ENCODE measurements at regions not wholly inside any gene's neighbourhood (a gene's known extent, or its start where the extent isn't known, plus 50 kb on each side); places are given as distances from the start of the nearest gene placed in this dataset.

DNA sequence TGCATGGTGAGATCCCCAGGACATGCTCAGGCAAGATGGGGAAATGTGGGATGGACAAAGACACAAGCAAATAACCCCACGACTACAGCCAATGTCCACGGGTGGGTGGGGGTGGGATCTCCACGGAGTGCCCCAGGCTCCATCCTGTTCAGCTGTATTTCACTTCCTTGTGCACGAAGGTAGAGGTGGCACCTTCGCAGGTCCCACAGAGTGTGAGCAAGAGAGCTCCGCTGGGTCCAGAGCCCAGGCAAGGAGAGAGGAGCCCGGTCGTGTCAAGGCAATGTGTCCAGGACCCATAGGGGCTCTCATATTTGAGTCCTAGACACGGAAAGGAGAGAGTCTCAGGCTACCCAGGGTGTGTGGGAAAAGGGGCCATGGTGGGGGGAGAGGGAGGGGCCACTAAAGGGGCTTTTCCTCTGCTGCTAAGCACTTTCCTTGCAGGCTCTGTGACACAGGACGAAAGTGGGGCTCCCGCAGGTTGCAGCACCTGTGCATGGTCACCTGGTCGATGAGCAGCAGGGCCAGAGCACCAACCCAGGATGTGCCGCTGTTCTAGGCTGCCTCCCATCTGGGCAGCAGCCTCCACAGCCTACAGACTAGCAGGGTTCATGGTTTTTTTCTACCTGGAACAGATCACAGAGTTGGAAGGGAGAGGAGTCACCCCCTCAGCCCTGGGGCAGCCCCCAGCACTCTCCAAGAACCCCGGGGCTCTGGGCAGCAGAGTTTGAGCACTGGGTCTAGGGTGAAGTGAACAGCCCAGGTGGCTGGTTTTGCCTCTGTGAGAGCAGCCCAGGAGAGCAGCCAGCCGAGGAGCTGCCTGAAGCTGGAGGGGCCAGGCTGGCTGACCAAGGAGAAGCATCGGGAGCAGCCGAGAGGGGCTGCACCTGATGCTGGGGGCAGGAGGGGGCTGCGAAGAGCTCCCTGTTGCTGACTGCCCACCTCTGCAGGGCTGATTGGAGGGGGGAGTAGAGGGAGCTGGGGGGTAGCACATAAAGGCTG, 100.7 kb upstream of the MVB12B start:
- intact Hi-C loops (cut with DNase I) = no loop called here
- ATAC-seq (no peak), DNase-seq (ENCODE audit: missing footprints) (no peak)

- ATAC-seq = no peak
- DNase-seq (ENCODE audit: missing footprints) = no peak
- intact Hi-C loops (cut with DNase I) = no loop called here
Observed at GRCh38 chr9:126226991-126227936, 99.4 kb upstream of the MVB12B start.

GRCh38 chr9:126228111-126228780, 98.4 kb upstream of the MVB12B start:
- ATAC-seq (no peak), DNase-seq (ENCODE audit: missing footprints) (no peak)
- intact Hi-C loops (cut with DNase I) = no loop called here

DNA sequence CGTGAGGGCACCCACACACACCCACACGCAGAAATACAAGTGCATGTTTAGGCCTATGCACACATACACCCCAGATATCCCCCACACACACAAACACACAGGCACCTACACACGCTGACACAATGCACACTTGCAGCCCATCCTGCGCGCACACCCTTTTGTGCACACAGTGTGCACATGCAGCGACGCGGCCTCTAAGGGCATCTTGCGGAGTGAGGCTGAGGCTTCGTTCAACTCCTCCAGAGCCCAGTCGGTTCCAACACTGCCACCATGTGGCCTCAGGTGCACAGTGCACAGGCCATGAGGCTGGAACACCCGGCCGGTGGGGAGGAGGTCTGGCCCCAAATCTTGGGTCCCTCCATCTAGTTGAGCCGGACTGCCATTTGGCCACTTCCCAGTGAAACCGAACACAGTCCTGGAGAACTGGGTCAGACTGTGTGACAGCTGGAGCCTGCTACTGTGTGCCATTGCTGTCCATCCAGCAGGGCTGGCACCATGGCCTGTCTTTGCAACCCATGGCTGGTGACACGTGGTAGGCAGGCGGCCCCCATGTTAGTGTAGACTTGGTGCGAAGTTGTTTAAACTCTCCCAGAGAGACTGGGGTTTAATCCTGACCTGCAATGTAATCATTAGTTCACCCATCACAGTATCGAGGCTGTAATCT, 97.7 kb upstream of the MVB12B start:
- ATAC-seq (peak; percentile 82), DNase-seq (ENCODE audit: missing footprints) (peak; percentile 84)
- intact Hi-C loops (cut with DNase I) = loop anchor here (1.0 kb wide), 1 partner anchor 821 kb away; no protein-coding TSS in a partner anchor

GRCh38 chr9:126229501-126229900, 97.1 kb upstream of the MVB12B start:
- intact Hi-C loops (cut with DNase I) = loop anchor here (1.0 kb wide), 1 partner anchor 821 kb away; no protein-coding TSS in a partner anchor
- ATAC-seq (no peak), DNase-seq (ENCODE audit: missing footprints) (no peak)

DNA sequence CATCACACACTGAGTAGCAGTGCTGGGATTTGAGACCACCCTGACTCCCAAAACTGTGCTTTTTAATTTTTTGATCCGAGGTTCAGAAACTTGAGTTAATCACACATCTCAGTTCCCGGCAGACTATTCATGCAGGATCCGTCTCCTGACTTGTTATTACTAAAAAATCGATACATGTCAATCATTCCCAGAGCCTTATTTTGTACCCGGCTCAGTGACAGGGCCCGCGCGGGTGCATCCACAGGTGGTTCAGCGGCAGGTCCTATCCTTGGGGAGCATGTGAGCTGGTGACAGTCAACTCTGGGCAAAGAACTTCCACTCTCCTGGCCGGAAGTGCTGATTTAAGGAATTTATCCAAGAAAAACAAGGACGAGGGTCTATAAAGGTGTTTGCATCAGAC, 95.9 kb upstream of the MVB12B start:
- no peak for ATAC-seq
- intact Hi-C loops (cut with DNase I) = no loop called here
- no peak for DNase-seq (ENCODE audit: missing footprints)

DNA sequence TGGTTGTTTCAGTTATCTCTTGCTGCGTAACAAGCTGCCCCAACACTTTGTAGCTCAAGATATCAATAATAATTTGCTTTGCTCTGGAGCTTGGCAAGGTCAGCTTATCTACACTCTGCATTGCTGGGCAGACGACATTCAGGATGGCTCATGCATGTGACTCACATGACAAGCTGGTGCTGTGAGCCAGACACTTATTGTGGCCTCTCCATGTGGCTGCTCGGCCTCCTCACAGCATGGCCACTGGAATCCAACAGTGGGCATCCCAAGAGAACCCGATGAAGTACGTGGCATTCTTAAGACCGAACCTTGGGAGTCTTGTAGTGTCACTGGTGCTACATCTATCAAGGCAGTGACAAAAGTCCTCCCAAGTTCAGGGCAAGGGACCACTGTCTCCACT, 94.2 kb upstream of the MVB12B start:
- no peak for ATAC-seq
- no peak for DNase-seq (ENCODE audit: missing footprints)
- intact Hi-C loops (cut with DNase I) = no loop called here

GRCh38 chr9:126233175-126233574, 93.5 kb upstream of the MVB12B start:
- intact Hi-C loops (cut with DNase I) = no loop called here
- ATAC-seq = no peak
- DNase-seq (ENCODE audit: missing footprints) = no peak

GRCh38 chr9:126233913-126234525, 92.6 kb upstream of the MVB12B start:
- DNase-seq (ENCODE audit: missing footprints) (no peak), ATAC-seq (no peak)
- intact Hi-C loops (cut with DNase I) = no loop called here

DNA sequence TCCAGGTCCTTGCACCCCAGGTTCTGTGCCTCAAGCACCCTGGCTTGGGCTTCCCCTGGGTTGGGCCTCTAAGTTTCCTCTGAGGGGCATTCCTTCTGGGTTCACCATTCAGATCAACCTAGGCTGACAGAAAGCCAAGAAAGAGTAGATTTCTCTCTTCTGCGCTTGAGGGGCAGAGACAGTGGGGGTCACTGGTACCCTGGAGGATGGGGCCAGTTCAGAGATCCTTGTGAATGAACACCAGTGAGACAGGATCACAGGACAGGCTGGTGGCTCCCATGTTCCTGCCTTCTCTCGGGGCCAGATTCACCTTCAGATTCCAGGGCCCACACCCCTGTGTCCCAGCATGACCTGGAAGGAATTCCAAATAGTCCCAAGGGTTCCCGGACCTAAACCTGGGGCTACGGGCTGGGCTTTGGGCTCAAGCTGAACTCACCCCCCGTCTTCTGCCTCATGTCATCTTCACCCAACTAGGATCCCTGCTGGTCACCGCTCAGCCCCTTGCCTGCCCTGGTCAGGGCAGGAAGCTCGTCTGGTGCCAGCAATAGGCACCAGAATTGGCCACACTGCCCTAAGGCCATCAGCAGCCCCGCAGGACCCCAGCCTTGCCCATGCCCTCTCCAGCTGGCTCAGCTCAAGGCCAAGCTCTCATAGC, 91.8 kb upstream of the MVB12B start:
- ATAC-seq (no peak), DNase-seq (ENCODE audit: missing footprints) (no peak)
- intact Hi-C loops (cut with DNase I) = no loop called here

- DNase-seq (ENCODE audit: missing footprints) = no peak
- no peak for ATAC-seq
- intact Hi-C loops (cut with DNase I) = no loop called here
Observed at GRCh38 chr9:126235336-126236243, 91.0 kb upstream of the MVB12B start.

GRCh38 chr9:126236273-126236672, 90.4 kb upstream of the MVB12B start:
- intact Hi-C loops (cut with DNase I) = no loop called here
- ATAC-seq = no peak
- no peak for DNase-seq (ENCODE audit: missing footprints)

- ATAC-seq (no peak), DNase-seq (ENCODE audit: missing footprints) (no peak)
- intact Hi-C loops (cut with DNase I) = no loop called here
Observed at GRCh38 chr9:126238415-126238814, 88.2 kb upstream of the MVB12B start.

- DNase-seq (ENCODE audit: missing footprints) = no peak
- ATAC-seq = no peak
Observed at GRCh38 chr9:126239515-126239914, 87.1 kb upstream of the MVB12B start.

DNA sequence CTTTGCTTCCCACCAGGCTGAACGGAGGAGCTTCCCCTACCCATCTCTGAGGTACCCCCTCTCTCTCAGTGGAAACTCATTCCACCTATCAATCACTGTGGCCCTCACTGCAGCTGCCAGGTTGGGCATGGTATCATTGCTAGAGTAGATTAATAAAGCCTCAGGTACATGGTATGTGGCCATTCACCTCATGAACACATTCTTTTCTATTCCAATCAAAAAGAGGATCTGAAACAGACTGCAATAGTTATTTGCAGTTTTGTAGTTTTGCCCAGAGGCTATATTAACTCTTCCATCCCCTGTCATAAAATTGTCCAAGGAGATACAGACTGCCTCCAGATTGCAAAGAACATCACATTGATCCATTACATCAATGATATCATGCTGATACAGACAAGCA, 85.8 kb upstream of the MVB12B start:
- intact Hi-C loops (cut with DNase I) = no loop called here
- ATAC-seq (no peak), DNase-seq (ENCODE audit: missing footprints) (no peak)

More at GRCh38 chr9:126239515-126239914, 87.1 kb upstream of the MVB12B start:
- intact Hi-C loops (cut with DNase I) = no loop called here

DNA sequence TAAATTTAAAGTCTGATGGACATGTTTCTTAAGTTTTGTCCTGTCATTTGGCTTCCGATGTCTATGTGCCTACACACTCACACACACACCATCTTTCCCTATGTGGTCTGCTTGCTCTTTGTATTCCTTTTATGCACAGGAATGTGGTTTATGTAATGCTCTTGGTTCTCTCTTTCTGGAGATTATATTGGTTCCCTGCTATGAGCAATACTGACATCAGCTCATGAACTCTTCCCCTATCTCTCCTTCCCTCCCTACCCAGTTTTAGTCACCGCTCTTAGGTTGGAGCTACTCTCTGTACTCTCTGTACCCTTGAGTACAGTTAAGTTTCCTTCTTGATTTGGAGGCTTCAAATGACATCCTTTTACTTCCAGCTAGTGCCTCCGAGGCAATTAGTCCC, 77.9 kb upstream of the MVB12B start:
- DNase-seq (ENCODE audit: missing footprints) (no peak), ATAC-seq (no peak)
- intact Hi-C loops (cut with DNase I) = no loop called here
